ENCODE measurements at regions not wholly inside any gene's neighbourhood (a gene's known extent, or its start where the extent isn't known, plus 50 kb on each side); places are given as distances from the start of the nearest gene placed in this dataset.

- Histone ChIP-seq H3K27me3 (ENCODE audit: control insufficient read depth in 2 of 2, insufficient read depth in 1 of 2, low read length in 1 of 2) (no peaks in the 10 kb centered on the region), H3K4me3 (ENCODE audit: low read length in 2 of 2) (no peak overlapping the region), H3K4me1 (ENCODE audit: control insufficient read depth in 2 of 2, insufficient read depth in 2 of 2, low read length in 2 of 2) (peaks cover 27 to 68% of the 10 kb centered on the region in 2 donors), H3K9me3 (ENCODE audit: control insufficient read depth in 2 of 2, insufficient read depth in 1 of 2, low read length in 1 of 2) (peaks cover 0 to 6% of the 10 kb centered on the region in 2 donors), H3K27ac (ENCODE audit: low read depth in 1 of 2, low read length in 1 of 2) (no peak overlapping the region), H3K36me3 (ENCODE audit: control insufficient read depth in 2 of 2, insufficient read depth in 2 of 2, low read length in 1 of 2) (no peaks in the 10 kb centered on the region)
- WGBS, result 98% methylated on average over 8 of the region's 8 CpGs
- no peak for DNase-seq (ENCODE audit: low read depth in 6 of 9, low spot score in 9 of 9)
Observed at GRCh38 chr2:8524823-8525222, 157.0 kb upstream of the ID2 start.

- Histone ChIP-seq H3K4me3 (ENCODE audit: low read length in 2 of 2) (no peak overlapping the region), H3K4me1 (ENCODE audit: control insufficient read depth in 2 of 2, insufficient read depth in 2 of 2, low read length in 2 of 2) (peaks cover 27 to 67% of the 10 kb centered on the region in 2 donors), H3K27me3 (ENCODE audit: control insufficient read depth in 2 of 2, insufficient read depth in 1 of 2, low read length in 1 of 2) (no peaks in the 10 kb centered on the region), H3K9me3 (ENCODE audit: control insufficient read depth in 2 of 2, insufficient read depth in 1 of 2, low read length in 1 of 2) (peaks cover 0 to 6% of the 10 kb centered on the region in 2 donors), H3K36me3 (ENCODE audit: control insufficient read depth in 2 of 2, insufficient read depth in 2 of 2, low read length in 1 of 2) (no peaks in the 10 kb centered on the region), H3K27ac (ENCODE audit: low read depth in 1 of 2, low read length in 1 of 2) (peak overlapping the region in 1 of 2 donors; percentile 64)
- no peak for DNase-seq (ENCODE audit: low read depth in 6 of 9, low spot score in 9 of 9)
- 87% methylated on average over 7 of the region's 7 CpGs for WGBS
Observed at GRCh38 chr2:8525236-8525581, 156.6 kb upstream of the ID2 start.

- no peaks in the 10 kb centered on the region for H3K27me3 ChIP-seq (ENCODE audit: control insufficient read depth in 2 of 2, insufficient read depth in 1 of 2, low read length in 1 of 2)
- H3K27ac ChIP-seq (ENCODE audit: low read depth in 1 of 2, low read length in 1 of 2), result peak overlapping the region; percentile 15 to 64
- no peak overlapping the region for H3K4me3 ChIP-seq (ENCODE audit: low read length in 2 of 2)
- peak in 1 of 9 donors; percentile 44 for DNase-seq (ENCODE audit: low read depth in 6 of 9, low spot score in 9 of 9)
- H3K36me3 ChIP-seq (ENCODE audit: control insufficient read depth in 2 of 2, insufficient read depth in 2 of 2, low read length in 1 of 2), result no peaks in the 10 kb centered on the region
- peaks cover 0 to 8% of the 10 kb centered on the region in 2 donors for H3K9me3 ChIP-seq (ENCODE audit: control insufficient read depth in 2 of 2, insufficient read depth in 1 of 2, low read length in 1 of 2)
- peaks cover 27 to 62% of the 10 kb centered on the region in 2 donors for H3K4me1 ChIP-seq (ENCODE audit: control insufficient read depth in 2 of 2, insufficient read depth in 2 of 2, low read length in 2 of 2)
- 48% methylated on average over 14 of the region's 14 CpGs for WGBS
Observed at GRCh38 chr2:8525582-8526402, 156.1 kb upstream of the ID2 start.

- H3K27ac ChIP-seq (ENCODE audit: low read depth in 1 of 2, low read length in 1 of 2), result peak overlapping the region; percentile 15 to 64
- no peaks in the 10 kb centered on the region for H3K36me3 ChIP-seq (ENCODE audit: control insufficient read depth in 2 of 2, insufficient read depth in 2 of 2, low read length in 1 of 2)
- H3K4me1 ChIP-seq (ENCODE audit: control insufficient read depth in 2 of 2, insufficient read depth in 2 of 2, low read length in 2 of 2), result peaks cover 26 to 56% of the 10 kb centered on the region in 2 donors
- DNase-seq (ENCODE audit: low read depth in 6 of 9, low spot score in 9 of 9), result no peak
- H3K4me3 ChIP-seq (ENCODE audit: low read length in 2 of 2), result no peak overlapping the region
- WGBS, result 92% methylated on average over 3 of the region's 3 CpGs
- no peaks in the 10 kb centered on the region for H3K27me3 ChIP-seq (ENCODE audit: control insufficient read depth in 2 of 2, insufficient read depth in 1 of 2, low read length in 1 of 2)
- peaks cover 0 to 14% of the 10 kb centered on the region in 2 donors for H3K9me3 ChIP-seq (ENCODE audit: control insufficient read depth in 2 of 2, insufficient read depth in 1 of 2, low read length in 1 of 2)
Observed at GRCh38 chr2:8526403-8526696, 155.5 kb upstream of the ID2 start.

DNA sequence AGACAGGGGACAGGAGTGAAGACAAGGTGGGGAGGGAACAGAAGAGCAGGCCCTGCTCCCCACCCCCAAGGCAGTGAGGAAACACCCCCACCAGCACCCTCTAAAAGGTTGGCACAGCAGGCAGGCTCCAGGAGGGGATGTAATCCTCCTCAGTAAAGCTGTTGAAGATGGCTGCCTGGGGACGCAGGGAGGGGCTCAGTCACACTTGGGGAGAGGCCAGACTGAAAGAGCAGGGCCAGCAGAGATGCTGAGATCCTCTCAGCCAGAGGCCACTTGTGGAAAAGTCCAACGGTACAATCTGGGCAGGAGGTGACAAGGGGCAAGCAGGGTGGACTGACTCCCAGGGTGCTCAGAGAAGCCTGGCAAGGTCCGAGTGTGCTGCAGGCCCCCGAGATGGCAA is 154.8 kb upstream of the ID2 start:
- Histone ChIP-seq H3K36me3 (ENCODE audit: control insufficient read depth in 2 of 2, insufficient read depth in 2 of 2, low read length in 1 of 2) (no peaks in the 10 kb centered on the region), H3K4me3 (ENCODE audit: low read length in 2 of 2) (no peak overlapping the region), H3K27ac (ENCODE audit: low read depth in 1 of 2, low read length in 1 of 2) (no peak overlapping the region), H3K27me3 (ENCODE audit: control insufficient read depth in 2 of 2, insufficient read depth in 1 of 2, low read length in 1 of 2) (no peaks in the 10 kb centered on the region), H3K4me1 (ENCODE audit: control insufficient read depth in 2 of 2, insufficient read depth in 2 of 2, low read length in 2 of 2) (peaks cover 20 to 49% of the 10 kb centered on the region in 2 donors), H3K9me3 (ENCODE audit: control insufficient read depth in 2 of 2, insufficient read depth in 1 of 2, low read length in 1 of 2) (peaks cover 0 to 14% of the 10 kb centered on the region in 2 donors)
- no peak for DNase-seq (ENCODE audit: low read depth in 6 of 9, low spot score in 9 of 9)
- 93% methylated on average over 4 of the region's 4 CpGs for WGBS

GRCh38 chr2:8527676-8528075 is 154.2 kb upstream of the ID2 start:
- peaks cover 14 to 43% of the 10 kb centered on the region in 2 donors for H3K4me1 ChIP-seq (ENCODE audit: control insufficient read depth in 2 of 2, insufficient read depth in 2 of 2, low read length in 2 of 2)
- peaks cover 0 to 14% of the 10 kb centered on the region in 2 donors for H3K9me3 ChIP-seq (ENCODE audit: control insufficient read depth in 2 of 2, insufficient read depth in 1 of 2, low read length in 1 of 2)
- WGBS, result 40% methylated on average over 4 of the region's 4 CpGs
- H3K27me3 ChIP-seq (ENCODE audit: control insufficient read depth in 2 of 2, insufficient read depth in 1 of 2, low read length in 1 of 2), result no peaks in the 10 kb centered on the region
- DNase-seq (ENCODE audit: low read depth in 6 of 9, low spot score in 9 of 9), result no peak
- H3K27ac ChIP-seq (ENCODE audit: low read depth in 1 of 2, low read length in 1 of 2), result no peak overlapping the region
- H3K4me3 ChIP-seq (ENCODE audit: low read length in 2 of 2), result no peak overlapping the region
- H3K36me3 ChIP-seq (ENCODE audit: control insufficient read depth in 2 of 2, insufficient read depth in 2 of 2, low read length in 1 of 2), result no peaks in the 10 kb centered on the region

GRCh38 chr2:8528863-8529262 is 153.0 kb upstream of the ID2 start:
- 99% methylated on average over 3 of the region's 3 CpGs for WGBS
- DNase-seq (ENCODE audit: low read depth in 6 of 9, low spot score in 9 of 9), result no peak
- H3K9me3 ChIP-seq (ENCODE audit: control insufficient read depth in 2 of 2, insufficient read depth in 1 of 2, low read length in 1 of 2), result peaks cover 0 to 14% of the 10 kb centered on the region in 2 donors
- H3K4me3 ChIP-seq (ENCODE audit: low read length in 2 of 2), result no peak overlapping the region
- no peaks in the 10 kb centered on the region for H3K36me3 ChIP-seq (ENCODE audit: control insufficient read depth in 2 of 2, insufficient read depth in 2 of 2, low read length in 1 of 2)
- no peak overlapping the region for H3K27ac ChIP-seq (ENCODE audit: low read depth in 1 of 2, low read length in 1 of 2)
- H3K27me3 ChIP-seq (ENCODE audit: control insufficient read depth in 2 of 2, insufficient read depth in 1 of 2, low read length in 1 of 2), result no peaks in the 10 kb centered on the region
- peaks cover 8 to 32% of the 10 kb centered on the region in 2 donors for H3K4me1 ChIP-seq (ENCODE audit: control insufficient read depth in 2 of 2, insufficient read depth in 2 of 2, low read length in 2 of 2)

DNA sequence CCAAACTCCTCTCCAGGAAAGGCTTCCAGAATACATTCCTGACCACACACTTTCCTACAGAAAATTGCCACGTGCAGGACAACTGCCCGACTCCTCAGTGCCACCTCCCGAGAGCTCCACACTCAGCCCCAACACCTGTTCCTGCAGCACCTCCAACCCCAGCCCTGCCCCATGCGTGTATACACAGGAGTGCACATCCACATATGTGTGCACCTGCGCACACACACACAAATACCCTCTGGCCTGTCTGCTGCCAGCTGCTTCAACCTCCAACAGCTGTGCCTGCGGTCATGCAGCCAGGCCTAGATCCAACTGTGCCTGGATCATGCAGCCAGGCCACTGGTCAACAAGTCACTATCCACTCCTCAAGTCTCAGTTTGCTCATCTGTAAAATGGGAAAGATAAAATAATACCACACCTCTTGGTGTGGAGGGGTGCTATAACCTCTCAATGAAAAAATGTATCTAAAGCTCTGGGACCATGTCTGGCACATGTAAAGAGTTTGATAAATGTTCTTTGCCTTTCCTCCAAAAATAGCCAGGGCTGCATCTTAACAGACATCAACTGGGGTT is 152.1 kb upstream of the ID2 start:
- WGBS, result 97% methylated on average over 6 of the region's 6 CpGs
- Histone ChIP-seq H3K4me3 (ENCODE audit: low read length in 2 of 2) (no peak overlapping the region), H3K27ac (ENCODE audit: low read depth in 1 of 2, low read length in 1 of 2) (no peak overlapping the region), H3K9me3 (ENCODE audit: control insufficient read depth in 2 of 2, insufficient read depth in 1 of 2, low read length in 1 of 2) (peaks cover 0 to 14% of the 10 kb centered on the region in 2 donors), H3K4me1 (ENCODE audit: control insufficient read depth in 2 of 2, insufficient read depth in 2 of 2, low read length in 2 of 2) (peaks cover 8 to 38% of the 10 kb centered on the region in 2 donors), H3K36me3 (ENCODE audit: control insufficient read depth in 2 of 2, insufficient read depth in 2 of 2, low read length in 1 of 2) (no peaks in the 10 kb centered on the region), H3K27me3 (ENCODE audit: control insufficient read depth in 2 of 2, insufficient read depth in 1 of 2, low read length in 1 of 2) (no peaks in the 10 kb centered on the region)
- DNase-seq (ENCODE audit: low read depth in 6 of 9, low spot score in 9 of 9), result no peak

DNA sequence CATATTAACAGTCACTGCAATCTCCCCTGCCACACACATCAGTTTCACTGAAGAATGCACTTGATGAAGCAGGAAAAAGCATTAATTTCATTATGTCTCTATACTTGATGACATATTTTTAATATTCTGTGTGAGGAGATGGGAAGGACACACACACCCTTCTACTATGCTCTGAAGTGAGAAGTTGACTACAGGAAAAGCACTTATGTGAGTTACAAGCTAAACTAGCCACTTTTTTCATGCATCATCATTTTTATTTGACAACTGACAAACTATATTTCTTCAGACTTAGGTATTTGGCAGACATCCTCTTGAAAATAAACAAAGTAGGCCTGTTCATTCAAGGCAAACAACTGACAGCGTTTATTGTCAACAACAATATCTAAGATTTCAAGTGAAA is 150.4 kb upstream of the ID2 start:
- Histone ChIP-seq H3K36me3 (ENCODE audit: control insufficient read depth in 2 of 2, insufficient read depth in 2 of 2, low read length in 1 of 2) (no peaks in the 10 kb centered on the region), H3K4me3 (ENCODE audit: low read length in 2 of 2) (no peak overlapping the region), H3K9me3 (ENCODE audit: control insufficient read depth in 2 of 2, insufficient read depth in 1 of 2, low read length in 1 of 2) (peaks cover 0 to 8% of the 10 kb centered on the region in 2 donors), H3K4me1 (ENCODE audit: control insufficient read depth in 2 of 2, insufficient read depth in 2 of 2, low read length in 2 of 2) (peaks cover 8 to 38% of the 10 kb centered on the region in 2 donors), H3K27me3 (ENCODE audit: control insufficient read depth in 2 of 2, insufficient read depth in 1 of 2, low read length in 1 of 2) (no peaks in the 10 kb centered on the region), H3K27ac (ENCODE audit: low read depth in 1 of 2, low read length in 1 of 2) (no peak overlapping the region)
- no peak for DNase-seq (ENCODE audit: low read depth in 6 of 9, low spot score in 9 of 9)
- 98% methylated on average over 1 of the region's 1 CpG for WGBS
